GM23338 (cell line): ENCODE measurements at regions not wholly inside any gene's neighbourhood (a gene's known extent, or its start where the extent isn't known, plus 50 kb on each side); places are given as distances from the start of the nearest gene placed in this dataset.

Source experiments
- ATAC-seq: fragments of 200-7000 bp; cut with Tn5 transposase; 3 replicates; pipeline ENCODE4 v1.9.1; 2020
- DNase-seq: peaks from one replicate; pipeline ENCODE4 v3.0.0-alpha.2; 2015; ENCODE audit warnings: low spot score
- H2AFZ ChIP-seq: fragments of 200-600 bp; sonication (generic); 2 replicates; pipeline ENCODE4 v1.8.0; 2016; ENCODE audit warnings: antibody characterized with exemption, mild to moderate bottlenecking, moderate library complexity
- H3F3A ChIP-seq: fragments of 200-600 bp; sonication (generic); replicated peaks from 2 replicates; pipeline ENCODE4 v1.8.0; 2017; ENCODE audit warnings: antibody characterized with exemption, mixed run types, low read depth
- H3K27ac ChIP-seq: fragments of 200-600 bp; sonication (generic); 2 replicates; pipeline ENCODE4 v1.6.1; 2016; ENCODE audit warnings: low read depth
- H3K27me3 ChIP-seq: fragments of 200-600 bp; sonication (generic); 2 replicates; pipeline ENCODE4 v1.8.0; 2016; ENCODE audit warnings: mild to moderate bottlenecking, mixed run types, moderate library complexity; ENCODE audit not compliant: insufficient read depth
- H3K36me3 ChIP-seq: fragments of 200-600 bp; sonication (generic); 2 replicates; pipeline ENCODE4 v1.8.0; 2016; ENCODE audit warnings: mild to moderate bottlenecking; ENCODE audit not compliant: insufficient read depth
- H3K4me1 ChIP-seq: fragments of 200-600 bp; sonication (generic); 2 replicates; pipeline ENCODE4 v1.8.0; 2016; ENCODE audit warnings: mild to moderate bottlenecking, moderate library complexity; ENCODE audit not compliant: insufficient read depth
- H3K4me2 ChIP-seq: fragments of 200-600 bp; sonication (generic); 2 replicates; pipeline ENCODE4 v1.7.1; 2017; ENCODE audit warnings: mixed run types
- H3K4me3 ChIP-seq: fragments of 200-600 bp; sonication (generic); 2 replicates; pipeline ENCODE4 v1.6.1; 2016; ENCODE audit warnings: mixed run types
- H3K79me2 ChIP-seq: fragments of 200-600 bp; sonication (generic); replicated peaks from 2 replicates; pipeline ENCODE4 v1.8.0; 2017; ENCODE audit warnings: mild to moderate bottlenecking; ENCODE audit not compliant: insufficient read depth
- H3K9me2 ChIP-seq: fragments of 200-600 bp; sonication (generic); 2 replicates; pipeline ENCODE4 v1.8.0; 2017; ENCODE audit not compliant: insufficient read depth
- H4K20me1 ChIP-seq: fragments of 200-600 bp; sonication (generic); replicated peaks from 2 replicates; pipeline ENCODE4 v1.8.0; 2017; ENCODE audit warnings: mild to moderate bottlenecking; ENCODE audit not compliant: insufficient read depth
- H3K27ac Mint-ChIP-seq: 2 replicates; pipeline ENCODE4 v1.8.0; 2020; ENCODE audit warnings: inconsistent platforms, mild to moderate bottlenecking, moderate library complexity, mixed read lengths
- H3K27me3 Mint-ChIP-seq: 3 replicates; pipeline ENCODE4 v1.8.0; 2022; ENCODE audit warnings: low read depth, mild to moderate bottlenecking, moderate library complexity, mixed read lengths, inconsistent platforms; ENCODE audit not compliant: insufficient read depth, poor library complexity
- H3K36me3 Mint-ChIP-seq: 3 replicates; pipeline ENCODE4 v1.8.0; 2021; ENCODE audit warnings: low read depth, mild to moderate bottlenecking, inconsistent platforms, moderate library complexity, mixed read lengths
- H3K4me1 Mint-ChIP-seq: 3 replicates; pipeline ENCODE4 v1.8.0; 2020; ENCODE audit warnings: mild to moderate bottlenecking, inconsistent platforms, mixed read lengths
- H3K4me3 Mint-ChIP-seq: 3 replicates; pipeline ENCODE4 v1.8.0; 2021; ENCODE audit warnings: moderate library complexity, mild to moderate bottlenecking, inconsistent platforms, mixed read lengths
- H3K9me3 Mint-ChIP-seq: 3 replicates; pipeline ENCODE4 v1.8.0; 2020; ENCODE audit warnings: moderate library complexity, mild to moderate bottlenecking, inconsistent platforms, mixed read lengths
- CREB1 ChIP-seq: fragments of 250-450 bp; sonication (Bioruptor Pico); IDR thresholded peaks from 2 replicates; pipeline ENCODE4 v1.5.0; 2020; ENCODE audit warnings: low read depth, mild to moderate bottlenecking, moderate library complexity
- EZH2 ChIP-seq: fragments of 200-600 bp; sonication (generic); IDR thresholded peaks from one replicate; pipeline ENCODE4 v1.8.0; 2017; ENCODE audit warnings: antibody characterized with exemption, mild to moderate bottlenecking, low read depth; ENCODE audit not compliant: unreplicated experiment
- EZH2phosphoT487 ChIP-seq: fragments of 200-600 bp; sonication (generic); IDR thresholded peaks from one replicate; pipeline ENCODE4 v1.8.1; 2018; ENCODE audit warnings: antibody characterized with exemption; ENCODE audit not compliant: unreplicated experiment
- JUNB ChIP-seq: IDR thresholded peaks from one replicate; pipeline ENCODE4 v1.6.1; 2016; ENCODE audit warnings: antibody characterized with exemption; ENCODE audit not compliant: unreplicated experiment
- NANOG ChIP-seq: IDR thresholded peaks from 2 replicates; pipeline ENCODE4 v1.6.1; 2016; ENCODE audit warnings: antibody characterized with exemption, borderline replicate concordance
- POLR2AphosphoS5 ChIP-seq: IDR thresholded peaks from 2 replicates; pipeline ENCODE4 v1.6.1; 2016; ENCODE audit warnings: antibody characterized with exemption, low read depth
- STAT1 ChIP-seq: IDR thresholded peaks from one replicate; pipeline ENCODE4 v1.6.1; 2016; ENCODE audit warnings: antibody characterized with exemption; ENCODE audit not compliant: unreplicated experiment
- ZNF114 ChIP-seq: fragments of 250-450 bp; sonication (Bioruptor Pico); IDR thresholded peaks from 2 replicates; pipeline ENCODE4 v1.5.0; 2020; ENCODE audit warnings: mild to moderate bottlenecking, moderate library complexity
- ZNF331 ChIP-seq: fragments of 250-450 bp; sonication (Bioruptor Pico); IDR thresholded peaks from 2 replicates; pipeline ENCODE4 v1.5.0; 2020; ENCODE audit warnings: low read depth, mild to moderate bottlenecking, moderate library complexity
- TF ChIP-seq, protein P1 (sequence below): IDR thresholded peaks from one replicate; pipeline ENCODE4 v1.6.1; 2018; ENCODE audit warnings: antibody characterized with exemption; ENCODE audit not compliant: unreplicated experiment
- TF ChIP-seq, protein P2 (sequence below): IDR thresholded peaks from 2 replicates; pipeline ENCODE4 v1.6.1; 2016; ENCODE audit warnings: antibody characterized with exemption
- TF ChIP-seq, protein P3 (sequence below): fragments of 250-450 bp; sonication (Bioruptor Pico); IDR thresholded peaks from 2 replicates; pipeline ENCODE4 v1.5.0; 2020; ENCODE audit warnings: mild to moderate bottlenecking, moderate library complexity
- TF ChIP-seq, protein P4 (sequence below), 2 experiments: fragments of 200-600 bp in 1 of 2; sonication (generic) in 1 of 2; conservative IDR thresholded peaks; 2 replicates each; pipeline versions ENCODE4 v1.5.1 to v1.6.1; 2016 to 2017; ENCODE audit warnings: antibody characterized with exemption in 2 of 2, low read depth in 2 of 2, mild to moderate bottlenecking in 2 of 2, moderate library complexity in 1 of 2

DNA sequence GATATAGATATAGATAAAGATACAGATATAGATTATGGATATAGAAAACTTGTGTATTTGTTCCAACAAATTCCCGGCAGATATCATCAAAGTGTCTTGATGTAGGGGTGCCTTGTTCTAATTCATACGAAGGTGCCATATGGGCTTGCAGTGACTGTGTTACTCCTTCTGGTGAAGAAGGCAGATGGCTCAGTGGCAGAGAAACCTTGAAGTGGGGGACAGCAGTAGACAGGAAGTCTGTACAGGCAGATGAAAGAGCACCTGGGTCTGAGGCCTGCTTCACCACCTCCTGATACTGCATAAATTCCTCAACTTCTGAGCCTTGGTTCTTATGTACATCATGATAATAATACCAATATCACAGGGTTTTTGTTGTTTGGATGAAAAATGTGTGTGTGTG, 179.5 kb upstream of the GATB start:
- H3K27me3 Mint-ChIP-seq = no peaks in the 10 kb centered on the region

More for the DNA sequence above, 179.5 kb upstream of the GATB start:
- H3K4me1 Mint-ChIP-seq = no peaks in the 10 kb centered on the region
- no peaks in the 10 kb centered on the region; the same call in 1 of the 3 replicates for H3K36me3 Mint-ChIP-seq
- H3K9me3 Mint-ChIP-seq = peaks cover 18% of the 10 kb centered on the region
- Histone ChIP-seq H3K36me3 (peaks cover 3% of the 10 kb centered on the region; the same call in 1 of the 2 replicates), H3K4me3 (no peak overlapping the region), H3K27me3 (no peaks in the 10 kb centered on the region), H3F3A (no peaks in the 10 kb centered on the region), H3K79me2 (no peaks in the 10 kb centered on the region), H3K4me2 (no peak overlapping the region), H3K27ac (no peak overlapping the region), H4K20me1 (no peaks in the 10 kb centered on the region), H3K4me1 (no peaks in the 10 kb centered on the region), H2AFZ (no peak overlapping the region; the same call in 1 of the 2 replicates), H3K9me2 (no peaks in the 10 kb centered on the region)
- H3K4me3 Mint-ChIP-seq = no peak overlapping the region
- no peak overlapping the region for H3K27ac Mint-ChIP-seq
- ATAC-seq (no peak), DNase-seq (no peak)
- TF ChIP-seq ZNF331 (no peak), EZH2phosphoT487 (no peak), ZNF114 (CRISPR knock-in tag) (no peak), POLR2AphosphoS5 (no peak), JUNB (no peak), CREB1 (no peak), STAT1 (no peak), NANOG (no peak), EZH2 (no peak)
- TF ChIP-seq, protein P1, sequence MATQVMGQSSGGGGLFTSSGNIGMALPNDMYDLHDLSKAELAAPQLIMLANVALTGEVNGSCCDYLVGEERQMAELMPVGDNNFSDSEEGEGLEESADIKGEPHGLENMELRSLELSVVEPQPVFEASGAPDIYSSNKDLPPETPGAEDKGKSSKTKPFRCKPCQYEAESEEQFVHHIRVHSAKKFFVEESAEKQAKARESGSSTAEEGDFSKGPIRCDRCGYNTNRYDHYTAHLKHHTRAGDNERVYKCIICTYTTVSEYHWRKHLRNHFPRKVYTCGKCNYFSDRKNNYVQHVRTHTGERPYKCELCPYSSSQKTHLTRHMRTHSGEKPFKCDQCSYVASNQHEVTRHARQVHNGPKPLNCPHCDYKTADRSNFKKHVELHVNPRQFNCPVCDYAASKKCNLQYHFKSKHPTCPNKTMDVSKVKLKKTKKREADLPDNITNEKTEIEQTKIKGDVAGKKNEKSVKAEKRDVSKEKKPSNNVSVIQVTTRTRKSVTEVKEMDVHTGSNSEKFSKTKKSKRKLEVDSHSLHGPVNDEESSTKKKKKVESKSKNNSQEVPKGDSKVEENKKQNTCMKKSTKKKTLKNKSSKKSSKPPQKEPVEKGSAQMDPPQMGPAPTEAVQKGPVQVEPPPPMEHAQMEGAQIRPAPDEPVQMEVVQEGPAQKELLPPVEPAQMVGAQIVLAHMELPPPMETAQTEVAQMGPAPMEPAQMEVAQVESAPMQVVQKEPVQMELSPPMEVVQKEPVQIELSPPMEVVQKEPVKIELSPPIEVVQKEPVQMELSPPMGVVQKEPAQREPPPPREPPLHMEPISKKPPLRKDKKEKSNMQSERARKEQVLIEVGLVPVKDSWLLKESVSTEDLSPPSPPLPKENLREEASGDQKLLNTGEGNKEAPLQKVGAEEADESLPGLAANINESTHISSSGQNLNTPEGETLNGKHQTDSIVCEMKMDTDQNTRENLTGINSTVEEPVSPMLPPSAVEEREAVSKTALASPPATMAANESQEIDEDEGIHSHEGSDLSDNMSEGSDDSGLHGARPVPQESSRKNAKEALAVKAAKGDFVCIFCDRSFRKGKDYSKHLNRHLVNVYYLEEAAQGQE = no peak
- TF ChIP-seq, protein P2, sequence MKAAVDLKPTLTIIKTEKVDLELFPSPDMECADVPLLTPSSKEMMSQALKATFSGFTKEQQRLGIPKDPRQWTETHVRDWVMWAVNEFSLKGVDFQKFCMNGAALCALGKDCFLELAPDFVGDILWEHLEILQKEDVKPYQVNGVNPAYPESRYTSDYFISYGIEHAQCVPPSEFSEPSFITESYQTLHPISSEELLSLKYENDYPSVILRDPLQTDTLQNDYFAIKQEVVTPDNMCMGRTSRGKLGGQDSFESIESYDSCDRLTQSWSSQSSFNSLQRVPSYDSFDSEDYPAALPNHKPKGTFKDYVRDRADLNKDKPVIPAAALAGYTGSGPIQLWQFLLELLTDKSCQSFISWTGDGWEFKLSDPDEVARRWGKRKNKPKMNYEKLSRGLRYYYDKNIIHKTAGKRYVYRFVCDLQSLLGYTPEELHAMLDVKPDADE = no peak
- TF ChIP-seq, protein P3, sequence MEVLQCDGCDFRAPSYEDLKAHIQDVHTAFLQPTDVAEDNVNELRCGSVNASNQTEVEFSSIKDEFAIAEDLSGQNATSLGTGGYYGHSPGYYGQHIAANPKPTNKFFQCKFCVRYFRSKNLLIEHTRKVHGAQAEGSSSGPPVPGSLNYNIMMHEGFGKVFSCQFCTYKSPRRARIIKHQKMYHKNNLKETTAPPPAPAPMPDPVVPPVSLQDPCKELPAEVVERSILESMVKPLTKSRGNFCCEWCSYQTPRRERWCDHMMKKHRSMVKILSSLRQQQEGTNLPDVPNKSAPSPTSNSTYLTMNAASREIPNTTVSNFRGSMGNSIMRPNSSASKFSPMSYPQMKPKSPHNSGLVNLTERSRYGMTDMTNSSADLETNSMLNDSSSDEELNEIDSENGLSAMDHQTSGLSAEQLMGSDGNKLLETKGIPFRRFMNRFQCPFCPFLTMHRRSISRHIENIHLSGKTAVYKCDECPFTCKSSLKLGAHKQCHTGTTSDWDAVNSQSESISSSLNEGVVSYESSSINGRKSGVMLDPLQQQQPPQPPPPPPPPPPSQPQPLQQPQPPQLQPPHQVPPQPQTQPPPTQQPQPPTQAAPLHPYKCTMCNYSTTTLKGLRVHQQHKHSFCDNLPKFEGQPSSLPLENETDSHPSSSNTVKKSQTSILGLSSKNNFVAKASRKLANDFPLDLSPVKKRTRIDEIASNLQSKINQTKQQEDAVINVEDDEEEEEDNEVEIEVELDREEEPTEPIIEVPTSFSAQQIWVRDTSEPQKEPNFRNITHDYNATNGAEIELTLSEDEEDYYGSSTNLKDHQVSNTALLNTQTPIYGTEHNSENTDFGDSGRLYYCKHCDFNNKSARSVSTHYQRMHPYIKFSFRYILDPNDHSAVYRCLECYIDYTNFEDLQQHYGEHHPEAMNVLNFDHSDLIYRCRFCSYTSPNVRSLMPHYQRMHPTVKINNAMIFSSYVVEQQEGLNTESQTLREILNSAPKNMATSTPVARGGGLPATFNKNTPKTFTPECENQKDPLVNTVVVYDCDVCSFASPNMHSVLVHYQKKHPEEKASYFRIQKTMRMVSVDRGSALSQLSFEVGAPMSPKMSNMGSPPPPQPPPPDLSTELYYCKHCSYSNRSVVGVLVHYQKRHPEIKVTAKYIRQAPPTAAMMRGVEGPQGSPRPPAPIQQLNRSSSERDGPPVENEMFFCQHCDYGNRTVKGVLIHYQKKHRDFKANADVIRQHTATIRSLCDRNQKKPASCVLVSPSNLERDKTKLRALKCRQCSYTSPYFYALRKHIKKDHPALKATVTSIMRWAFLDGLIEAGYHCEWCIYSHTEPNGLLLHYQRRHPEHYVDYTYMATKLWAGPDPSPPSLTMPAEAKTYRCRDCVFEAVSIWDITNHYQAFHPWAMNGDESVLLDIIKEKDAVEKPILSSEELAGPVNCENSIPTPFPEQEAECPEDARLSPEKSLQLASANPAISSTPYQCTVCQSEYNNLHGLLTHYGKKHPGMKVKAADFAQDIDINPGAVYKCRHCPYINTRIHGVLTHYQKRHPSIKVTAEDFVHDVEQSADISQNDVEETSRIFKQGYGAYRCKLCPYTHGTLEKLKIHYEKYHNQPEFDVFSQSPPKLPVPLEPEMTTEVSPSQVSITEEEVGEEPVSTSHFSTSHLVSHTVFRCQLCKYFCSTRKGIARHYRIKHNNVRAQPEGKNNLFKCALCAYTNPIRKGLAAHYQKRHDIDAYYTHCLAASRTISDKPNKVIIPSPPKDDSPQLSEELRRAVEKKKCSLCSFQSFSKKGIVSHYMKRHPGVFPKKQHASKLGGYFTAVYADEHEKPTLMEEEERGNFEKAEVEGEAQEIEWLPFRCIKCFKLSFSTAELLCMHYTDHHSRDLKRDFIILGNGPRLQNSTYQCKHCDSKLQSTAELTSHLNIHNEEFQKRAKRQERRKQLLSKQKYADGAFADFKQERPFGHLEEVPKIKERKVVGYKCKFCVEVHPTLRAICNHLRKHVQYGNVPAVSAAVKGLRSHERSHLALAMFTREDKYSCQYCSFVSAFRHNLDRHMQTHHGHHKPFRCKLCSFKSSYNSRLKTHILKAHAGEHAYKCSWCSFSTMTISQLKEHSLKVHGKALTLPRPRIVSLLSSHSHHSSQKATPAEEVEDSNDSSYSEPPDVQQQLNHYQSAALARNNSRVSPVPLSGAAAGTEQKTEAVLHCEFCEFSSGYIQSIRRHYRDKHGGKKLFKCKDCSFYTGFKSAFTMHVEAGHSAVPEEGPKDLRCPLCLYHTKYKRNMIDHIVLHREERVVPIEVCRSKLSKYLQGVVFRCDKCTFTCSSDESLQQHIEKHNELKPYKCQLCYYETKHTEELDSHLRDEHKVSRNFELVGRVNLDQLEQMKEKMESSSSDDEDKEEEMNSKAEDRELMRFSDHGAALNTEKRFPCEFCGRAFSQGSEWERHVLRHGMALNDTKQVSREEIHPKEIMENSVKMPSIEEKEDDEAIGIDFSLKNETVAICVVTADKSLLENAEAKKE = no peak
- TF ChIP-seq, protein P4, sequence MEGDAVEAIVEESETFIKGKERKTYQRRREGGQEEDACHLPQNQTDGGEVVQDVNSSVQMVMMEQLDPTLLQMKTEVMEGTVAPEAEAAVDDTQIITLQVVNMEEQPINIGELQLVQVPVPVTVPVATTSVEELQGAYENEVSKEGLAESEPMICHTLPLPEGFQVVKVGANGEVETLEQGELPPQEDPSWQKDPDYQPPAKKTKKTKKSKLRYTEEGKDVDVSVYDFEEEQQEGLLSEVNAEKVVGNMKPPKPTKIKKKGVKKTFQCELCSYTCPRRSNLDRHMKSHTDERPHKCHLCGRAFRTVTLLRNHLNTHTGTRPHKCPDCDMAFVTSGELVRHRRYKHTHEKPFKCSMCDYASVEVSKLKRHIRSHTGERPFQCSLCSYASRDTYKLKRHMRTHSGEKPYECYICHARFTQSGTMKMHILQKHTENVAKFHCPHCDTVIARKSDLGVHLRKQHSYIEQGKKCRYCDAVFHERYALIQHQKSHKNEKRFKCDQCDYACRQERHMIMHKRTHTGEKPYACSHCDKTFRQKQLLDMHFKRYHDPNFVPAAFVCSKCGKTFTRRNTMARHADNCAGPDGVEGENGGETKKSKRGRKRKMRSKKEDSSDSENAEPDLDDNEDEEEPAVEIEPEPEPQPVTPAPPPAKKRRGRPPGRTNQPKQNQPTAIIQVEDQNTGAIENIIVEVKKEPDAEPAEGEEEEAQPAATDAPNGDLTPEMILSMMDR (conservative IDR thresholded peaks at IDR 0.05; ENCODE audit: low read depth in 2 of 2) = no peak
